ENCODE measurements at regions not wholly inside any gene's neighbourhood (a gene's known extent, or its start where the extent isn't known, plus 50 kb on each side); places are given as distances from the start of the nearest gene placed in this dataset.
"Not testable (repeated sequence)": the region's sequence is repeated elsewhere in the genome, so short reads cannot be mapped to it uniquely, and the experiment has no call there.

DNA sequence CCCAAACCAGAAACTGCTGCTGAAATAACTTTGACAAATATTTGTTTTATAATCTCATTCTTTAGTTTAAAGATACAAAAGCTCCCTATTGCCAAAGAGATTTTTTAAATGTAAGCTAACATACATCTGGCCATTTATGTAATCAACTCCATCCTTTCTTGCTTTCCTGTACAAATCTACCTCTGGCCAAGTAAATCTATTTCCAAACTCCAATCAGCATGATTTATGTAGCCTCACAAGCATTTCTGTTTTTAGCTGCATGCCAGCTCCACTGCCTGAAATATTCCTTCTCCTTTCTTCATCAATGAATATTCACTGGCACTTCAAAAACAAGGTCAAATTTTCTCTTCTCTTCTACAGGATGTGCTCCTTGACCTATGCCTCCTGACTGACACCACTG is 80.0 kb downstream of the SHOX2 start:
- Histone ChIP-seq H3K9me3 (ENCODE audit: severe bottlenecking) (no peaks in the 10 kb centered on the region), H3K4me3 (ENCODE audit: severe bottlenecking) (no peak overlapping the region), H3K4me1 (ENCODE audit: insufficient read depth, poor library complexity, severe bottlenecking) (no peaks in the 10 kb centered on the region), H3K27ac (ENCODE audit: poor library complexity, severe bottlenecking) (no peak overlapping the region), H3K27me3 (ENCODE audit: insufficient read depth, poor library complexity, severe bottlenecking) (no peaks in the 10 kb centered on the region), H3K36me3 (ENCODE audit: low read depth) (no peaks in the 10 kb centered on the region)
- no peak for ATAC-seq (ENCODE audit: low read depth)
- no peak for DNase-seq (ENCODE audit: low spot score)
- TF ChIP-seq CTCF (IDR thresholded peaks at IDR 0.05; ENCODE audit: poor library complexity, severe bottlenecking), result no peak

DNA sequence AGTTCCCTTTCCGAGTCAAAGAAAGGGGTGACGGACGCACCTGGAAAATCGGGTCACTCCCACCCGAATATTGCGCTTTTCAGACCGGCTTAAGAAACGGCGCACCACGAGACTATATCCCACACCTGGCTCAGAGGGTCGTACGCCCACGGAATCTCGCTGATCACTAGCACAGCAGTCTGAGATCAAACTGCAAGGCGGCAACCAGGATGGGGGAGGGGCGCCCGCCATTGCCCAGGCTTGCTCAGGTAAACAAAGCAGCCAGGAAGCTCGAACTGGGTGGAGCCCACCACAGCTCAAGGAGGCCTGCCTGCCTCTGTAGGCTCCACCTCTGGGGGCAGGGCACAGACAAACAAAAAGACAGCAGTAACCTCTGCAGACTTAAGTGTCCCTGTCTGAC is 86.3 kb downstream of the SHOX2 start:
- not testable (repeated sequence) for DNase-seq (ENCODE audit: low spot score); H3K4me1 ChIP-seq (ENCODE audit: insufficient read depth, poor library complexity, severe bottlenecking); H3K36me3 ChIP-seq (ENCODE audit: low read depth); H3K4me3 ChIP-seq (ENCODE audit: severe bottlenecking); H3K9me3 ChIP-seq (ENCODE audit: severe bottlenecking); H3K27me3 ChIP-seq (ENCODE audit: insufficient read depth, poor library complexity, severe bottlenecking); H3K27ac ChIP-seq (ENCODE audit: poor library complexity, severe bottlenecking); ATAC-seq (ENCODE audit: low read depth)

DNA sequence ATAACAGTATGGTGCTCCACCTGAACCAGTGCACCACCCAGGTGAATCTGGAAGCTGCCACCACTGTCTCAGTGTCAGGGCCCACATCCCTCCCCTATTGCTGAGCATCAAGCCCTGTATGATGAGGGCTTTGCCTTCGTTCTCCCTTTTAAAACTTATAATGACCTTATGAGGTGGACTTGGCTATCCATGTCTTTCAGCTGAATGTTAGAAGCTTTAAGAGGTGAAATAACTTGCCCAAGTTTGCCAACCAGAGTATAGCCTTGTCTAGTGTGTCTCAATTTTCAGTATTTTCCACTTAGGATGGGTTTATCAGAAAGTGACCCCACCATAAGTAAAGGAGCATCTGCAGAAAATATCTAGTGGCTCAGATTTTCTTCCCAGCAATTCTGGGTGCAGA is 87.8 kb downstream of the SHOX2 start:
- DNase-seq (ENCODE audit: low spot score) (no peak), ATAC-seq (ENCODE audit: low read depth) (no peak)
- H3K36me3 ChIP-seq (ENCODE audit: low read depth), result no peaks in the 10 kb centered on the region
- H3K27me3 ChIP-seq (ENCODE audit: insufficient read depth, poor library complexity, severe bottlenecking), result peaks cover 5% of the 10 kb centered on the region
- no peaks in the 10 kb centered on the region for H3K4me1 ChIP-seq (ENCODE audit: insufficient read depth, poor library complexity, severe bottlenecking)
- no peaks in the 10 kb centered on the region for H3K9me3 ChIP-seq (ENCODE audit: severe bottlenecking)
- H3K4me3 ChIP-seq (ENCODE audit: severe bottlenecking), result no peak overlapping the region
- H3K27ac ChIP-seq (ENCODE audit: poor library complexity, severe bottlenecking), result no peak overlapping the region
- TF ChIP-seq CTCF (IDR thresholded peaks at IDR 0.05; ENCODE audit: poor library complexity, severe bottlenecking), result no peak

- H3K36me3 ChIP-seq (ENCODE audit: low read depth), result no peaks in the 10 kb centered on the region
- no peak overlapping the region for H3K4me3 ChIP-seq (ENCODE audit: severe bottlenecking)
- no peaks in the 10 kb centered on the region for H3K9me3 ChIP-seq (ENCODE audit: severe bottlenecking)
- H3K27ac ChIP-seq (ENCODE audit: poor library complexity, severe bottlenecking), result no peak overlapping the region
- no peak for DNase-seq (ENCODE audit: low spot score)
- H3K4me1 ChIP-seq (ENCODE audit: insufficient read depth, poor library complexity, severe bottlenecking), result no peaks in the 10 kb centered on the region
- peaks cover 5% of the 10 kb centered on the region for H3K27me3 ChIP-seq (ENCODE audit: insufficient read depth, poor library complexity, severe bottlenecking)
- no peak for ATAC-seq (ENCODE audit: low read depth)
- TF ChIP-seq CTCF (IDR thresholded peaks at IDR 0.05; ENCODE audit: poor library complexity, severe bottlenecking), result no peak
These were observed 93.3 kb downstream of the SHOX2 start for GRCh38 chr3:158012901-158013300.

DNA sequence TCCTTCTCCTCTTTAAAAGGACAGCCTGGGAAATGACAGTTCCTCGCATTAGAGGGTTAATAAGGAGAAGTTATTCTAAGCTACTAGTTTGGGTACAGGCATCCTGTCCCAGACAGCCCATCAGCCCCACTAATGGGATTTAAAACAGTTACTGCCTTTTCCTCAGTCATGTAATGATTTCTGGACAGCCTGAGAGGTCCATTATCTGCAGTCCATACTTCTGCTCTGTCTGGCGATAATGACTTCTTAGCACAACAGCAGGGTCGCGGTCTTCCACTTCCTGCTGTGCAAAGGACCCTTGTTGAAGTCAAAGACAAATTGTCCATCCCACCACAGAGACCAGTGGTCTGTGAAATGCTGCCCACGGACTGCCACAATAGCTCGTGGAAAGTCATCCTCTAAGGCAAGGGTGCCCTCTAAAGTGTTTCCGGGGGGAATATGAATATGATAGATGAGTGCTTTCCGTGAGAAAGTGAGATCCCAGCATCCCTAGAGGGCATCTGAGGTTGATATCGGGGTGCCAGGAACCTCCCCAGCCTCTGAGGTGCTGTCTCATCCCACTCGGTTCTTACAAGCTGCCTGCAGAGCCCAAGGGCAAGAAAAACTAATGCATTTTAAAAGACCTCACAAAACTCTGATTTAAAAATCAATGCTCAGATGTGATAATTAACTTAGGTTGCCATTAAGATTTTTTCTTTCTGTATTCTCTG is 100.7 kb downstream of the SHOX2 start:
- no peak for TF ChIP-seq CTCF (IDR thresholded peaks at IDR 0.05; ENCODE audit: poor library complexity, severe bottlenecking)
- H3K9me3 ChIP-seq (ENCODE audit: severe bottlenecking), result no peaks in the 10 kb centered on the region
- ATAC-seq (ENCODE audit: low read depth) (no peak), DNase-seq (ENCODE audit: low spot score) (no peak)
- no peaks in the 10 kb centered on the region for H3K4me1 ChIP-seq (ENCODE audit: insufficient read depth, poor library complexity, severe bottlenecking)
- no peak overlapping the region for H3K27ac ChIP-seq (ENCODE audit: poor library complexity, severe bottlenecking)
- no peaks in the 10 kb centered on the region for H3K36me3 ChIP-seq (ENCODE audit: low read depth)
- no peak overlapping the region for H3K4me3 ChIP-seq (ENCODE audit: severe bottlenecking)
- H3K27me3 ChIP-seq (ENCODE audit: insufficient read depth, poor library complexity, severe bottlenecking), result no peaks in the 10 kb centered on the region

Measured in RWPE2 (cell line).